ENCODE measurements at regions not wholly inside any gene's neighbourhood (a gene's known extent, or its start where the extent isn't known, plus 50 kb on each side); places are given as distances from the start of the nearest gene placed in this dataset.
"Not testable (repeated sequence)": the region's sequence is repeated elsewhere in the genome, so short reads cannot be mapped to it uniquely, and the experiment has no call there.

DNA sequence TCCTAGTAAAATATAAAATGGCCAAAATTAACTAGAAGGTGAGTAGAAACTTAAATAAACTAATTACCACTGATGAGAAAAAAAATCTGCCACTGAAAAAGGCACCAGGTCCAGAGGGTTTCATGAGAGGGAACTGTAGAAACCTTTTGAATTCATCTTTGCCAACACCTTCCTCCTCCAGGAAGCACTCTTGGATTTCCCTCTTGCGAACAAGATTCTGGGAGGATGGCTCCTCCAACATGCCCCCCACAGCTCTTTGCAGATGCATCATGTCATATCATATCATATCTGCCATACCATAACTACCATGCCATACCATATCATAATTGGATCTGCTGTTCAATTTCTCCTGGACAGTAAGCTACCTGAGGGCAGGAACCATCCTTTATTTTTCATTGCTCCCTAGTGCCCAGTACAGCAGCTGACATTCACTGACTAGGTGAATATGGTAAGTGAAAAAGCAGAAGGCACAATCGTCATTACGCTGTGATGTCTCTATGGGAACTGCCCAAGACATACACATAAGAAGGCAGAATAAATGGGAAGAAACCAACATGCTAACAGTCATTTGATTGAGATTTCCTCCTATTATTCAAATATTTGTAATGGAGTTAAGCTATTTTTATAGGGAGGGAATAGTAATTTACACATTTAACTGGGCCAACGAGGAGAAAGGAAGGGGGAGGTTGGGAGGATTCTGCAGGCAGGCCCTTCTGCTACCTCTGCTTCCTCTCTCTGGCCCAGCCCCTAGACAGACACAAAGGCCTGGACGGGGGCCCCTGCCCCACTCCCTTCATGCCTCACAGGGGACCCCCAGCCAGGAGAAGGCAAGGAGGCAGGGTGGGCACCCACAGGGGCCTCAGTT is 110.1 kb upstream of the SMURF2 start:
- no peak for DNase-seq

DNA sequence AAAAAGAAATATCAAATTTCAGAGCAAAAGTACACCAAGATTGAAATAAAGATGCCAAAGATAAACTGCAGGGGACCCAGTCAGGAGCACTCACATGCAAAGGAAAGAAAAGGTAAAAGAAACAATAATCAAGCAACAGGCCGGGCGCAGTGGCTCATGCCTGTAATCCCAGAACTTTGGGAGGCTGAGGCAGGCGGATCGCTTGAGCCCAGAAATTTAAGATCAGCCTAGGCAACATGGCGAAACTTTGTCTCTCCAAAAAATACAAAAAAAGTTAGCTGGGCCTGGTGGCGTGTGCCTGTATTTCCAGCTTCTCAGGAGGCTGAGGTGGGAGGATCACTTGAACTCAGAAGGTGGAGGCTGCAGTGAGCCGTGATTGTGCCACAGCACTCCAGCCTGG is 107.6 kb upstream of the SMURF2 start:
- no peak for DNase-seq

DNA sequence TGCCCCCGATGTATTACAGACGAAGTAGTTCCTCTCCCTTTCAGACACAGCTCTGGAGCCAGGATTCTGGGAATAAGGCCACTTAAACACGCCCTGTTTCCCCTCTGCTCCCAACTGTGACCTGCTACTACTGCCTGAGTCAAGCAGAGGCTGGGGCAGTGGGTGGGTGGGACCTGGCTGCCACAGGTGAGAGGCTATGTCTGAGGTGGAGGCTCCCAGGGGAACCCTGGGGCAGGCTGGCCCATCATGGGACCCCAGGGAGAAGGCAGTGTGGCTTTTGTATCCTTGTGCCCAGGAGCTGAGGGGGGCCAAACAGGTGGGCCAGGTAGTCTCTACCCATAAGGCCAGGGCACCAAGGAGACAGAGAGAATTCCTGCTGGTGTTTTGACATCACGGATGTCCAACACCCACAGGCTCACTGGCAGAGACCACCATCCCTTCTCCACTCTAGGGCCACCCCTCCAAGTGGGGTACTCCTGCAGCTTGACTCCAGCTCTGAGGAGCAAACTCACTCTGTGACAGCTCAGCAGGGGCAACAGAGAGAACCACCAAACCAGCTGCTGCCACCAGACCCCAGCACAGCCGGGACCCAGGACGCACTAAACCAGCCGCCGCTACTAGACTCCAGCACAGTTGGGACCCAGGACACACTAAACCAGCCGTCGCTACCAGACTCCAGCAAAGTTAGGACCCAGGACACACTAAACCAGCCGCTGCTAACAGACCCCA is 105.3 kb upstream of the SMURF2 start:
- no peak for DNase-seq

DNA sequence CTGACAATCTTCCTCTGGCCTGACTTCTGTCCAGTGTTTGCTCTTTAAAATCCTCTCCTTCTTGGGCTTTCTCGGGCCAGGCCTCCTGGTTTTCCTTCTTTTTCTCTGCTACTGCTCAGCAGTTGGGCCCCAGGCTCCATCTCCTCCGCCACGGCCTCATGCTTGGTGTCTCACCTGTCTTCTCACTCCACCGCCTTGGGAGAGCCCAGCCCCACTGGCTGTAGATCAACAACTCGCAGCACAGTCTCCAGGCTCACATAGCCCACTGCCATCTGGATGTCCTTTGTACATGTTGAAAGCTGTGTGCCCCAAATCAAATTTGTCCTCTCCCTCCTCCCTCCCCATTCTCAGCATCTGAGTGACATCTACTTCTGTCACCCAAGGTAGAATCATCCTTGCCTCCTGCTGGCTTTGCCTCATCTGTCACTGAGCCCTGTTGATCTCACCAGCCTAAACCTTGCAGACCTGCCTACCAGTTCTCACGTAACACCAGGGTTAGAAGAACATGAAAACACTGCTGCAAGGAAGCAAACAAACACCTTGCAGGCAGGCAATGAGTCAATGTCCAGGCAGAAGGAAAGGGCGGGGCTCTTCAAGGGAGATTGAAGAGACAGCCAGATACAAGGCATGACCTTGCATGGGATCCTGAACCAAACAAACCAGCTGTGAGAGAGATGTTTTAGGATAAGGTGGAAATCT is 103.2 kb upstream of the SMURF2 start:
- DNase-seq = no peak

DNA sequence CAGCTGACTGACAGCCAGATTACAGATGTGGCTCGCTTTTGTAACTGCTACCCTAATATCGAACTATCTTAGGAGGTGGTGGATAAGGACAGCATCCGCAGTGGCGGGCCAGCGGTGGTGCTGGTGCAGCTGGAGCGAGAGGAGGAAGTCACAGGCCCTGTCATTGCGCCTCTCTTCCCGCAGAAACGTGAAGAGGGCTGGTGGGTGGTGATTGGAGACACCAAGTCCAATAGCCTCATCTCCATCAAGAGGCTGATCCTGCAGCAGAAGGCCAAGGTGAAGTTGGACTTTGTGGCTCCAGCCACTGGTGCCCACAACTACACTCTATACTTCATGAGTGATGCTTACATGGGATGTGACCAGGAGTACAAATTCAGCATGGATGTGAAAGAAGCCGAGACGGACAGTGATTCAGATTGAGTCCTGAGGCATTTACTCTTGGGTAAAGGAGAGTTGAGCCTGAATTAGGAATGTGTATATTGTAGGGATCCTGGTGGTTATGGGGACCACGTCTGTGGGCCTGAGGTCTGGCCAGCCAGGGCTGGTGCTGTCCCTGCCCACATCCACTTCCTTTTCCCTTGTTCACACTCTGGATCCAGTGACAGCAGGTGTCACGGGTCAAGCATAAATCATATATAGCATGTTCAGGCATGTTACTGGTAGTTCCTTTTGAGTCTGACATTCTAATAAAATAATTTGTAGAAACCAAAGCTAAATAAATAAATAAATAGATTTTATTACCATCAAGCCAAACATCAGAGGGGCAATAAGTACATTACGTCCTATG is 89.0 kb upstream of the SMURF2 start:
- no peak for DNase-seq

DNA sequence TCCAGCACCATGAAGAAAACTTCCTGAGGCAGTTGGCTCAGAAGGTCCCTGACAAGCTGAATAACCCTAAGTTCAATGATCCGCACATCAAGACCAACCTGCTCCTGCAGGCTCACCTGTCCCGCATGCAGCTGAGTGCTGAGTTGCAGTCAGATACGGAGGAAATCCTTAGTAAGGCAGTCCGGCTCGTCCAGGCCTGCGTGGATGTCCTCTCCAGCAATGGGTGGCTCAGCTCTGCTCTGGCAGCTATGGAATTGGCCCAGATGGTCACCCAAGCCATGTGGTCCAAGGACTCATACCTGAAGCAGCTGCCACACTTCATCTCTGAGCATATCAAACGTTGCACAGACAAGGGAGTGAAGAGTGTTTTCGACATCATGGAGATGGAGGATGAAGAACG is 88.4 kb upstream of the SMURF2 start:
- no peak for DNase-seq

DNA sequence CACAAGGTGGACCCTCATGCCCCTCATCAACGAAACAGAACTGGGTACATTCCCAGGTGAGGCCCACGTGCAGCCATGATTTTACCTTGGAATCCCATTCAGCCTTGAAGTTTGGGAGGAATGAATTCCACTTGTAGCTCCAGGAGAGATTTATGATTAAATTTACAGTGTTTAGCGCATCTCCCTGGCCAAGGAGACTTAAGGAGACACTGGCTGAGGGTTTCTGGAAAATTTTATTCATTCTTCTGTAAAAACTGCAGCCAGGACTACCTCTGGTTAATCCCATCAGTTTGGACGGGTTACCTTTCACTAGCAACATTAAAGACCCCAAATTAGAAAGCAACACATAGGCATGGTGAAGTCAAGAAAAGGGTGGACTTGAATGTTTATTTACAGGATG is 87.2 kb upstream of the SMURF2 start:
- no peak for DNase-seq

DNA sequence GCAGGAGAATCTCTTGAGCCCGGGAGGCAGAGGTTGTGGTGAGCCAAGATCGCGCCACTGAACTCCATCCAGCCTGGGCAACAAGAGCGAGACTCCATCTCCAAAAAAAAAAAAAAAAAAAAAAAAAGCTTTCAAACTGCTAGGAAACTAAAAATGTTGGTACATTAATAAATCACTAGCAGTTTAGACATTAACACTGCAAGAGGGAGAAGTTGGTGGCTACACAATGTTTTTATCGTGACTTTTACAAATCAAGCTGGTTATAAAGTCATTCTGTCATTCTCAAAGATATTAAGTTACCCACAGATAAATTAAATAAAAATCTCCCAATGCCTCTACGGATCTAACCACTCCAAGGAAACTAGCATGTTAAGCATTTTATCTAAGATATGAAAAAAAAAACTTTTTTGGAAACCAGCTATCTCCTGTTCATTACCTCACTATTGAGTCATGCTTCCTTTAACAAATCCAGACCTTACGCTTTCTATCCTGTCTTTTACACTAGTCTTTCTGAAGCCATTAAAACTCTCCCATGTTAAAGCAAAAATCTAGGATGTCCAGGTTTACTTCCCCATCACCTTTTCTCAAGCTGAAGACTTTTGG is 85.9 kb upstream of the SMURF2 start:
- DNase-seq = peak; percentile 76

DNA sequence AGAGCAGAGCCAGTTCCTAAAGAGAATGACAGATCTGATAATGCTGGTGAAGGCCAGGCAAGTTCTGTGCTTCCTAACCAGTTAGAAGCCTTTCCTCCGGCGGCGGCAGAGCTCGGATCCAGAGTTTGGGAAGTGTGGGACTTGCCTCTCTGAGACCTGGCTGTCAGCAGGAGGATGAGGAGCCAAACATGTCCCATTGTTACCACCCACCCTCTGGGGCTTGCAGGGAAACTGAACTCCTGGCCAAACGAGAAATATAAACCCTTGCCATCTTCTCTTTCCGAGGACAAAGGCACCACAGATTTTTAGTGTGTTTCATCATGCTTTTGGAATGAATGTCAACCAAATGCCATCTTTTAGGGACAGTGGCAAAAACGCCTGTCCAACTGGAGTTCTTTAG is 80.2 kb upstream of the SMURF2 start:
- DNase-seq = no peak

DNA sequence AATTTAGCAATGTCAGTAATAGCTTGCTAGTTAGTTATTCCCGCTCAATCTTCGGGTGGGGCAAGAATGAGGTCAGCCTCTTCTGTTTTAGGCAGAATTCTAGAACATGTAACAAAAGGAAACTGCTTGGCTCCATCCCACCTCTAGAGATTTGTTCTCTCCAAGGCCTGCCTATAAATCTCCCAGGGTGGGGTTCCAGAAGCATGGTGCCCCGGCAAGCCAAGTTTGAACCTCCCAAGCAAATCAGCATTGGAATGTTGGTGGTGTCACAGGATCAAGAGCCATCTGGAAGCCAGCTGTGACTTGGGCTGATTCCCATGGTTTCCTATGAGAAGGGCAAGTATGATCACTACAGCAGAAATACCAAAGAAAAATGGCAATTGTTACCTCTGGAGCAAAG is 79.8 kb upstream of the SMURF2 start:
- not testable (repeated sequence) for DNase-seq

DNA sequence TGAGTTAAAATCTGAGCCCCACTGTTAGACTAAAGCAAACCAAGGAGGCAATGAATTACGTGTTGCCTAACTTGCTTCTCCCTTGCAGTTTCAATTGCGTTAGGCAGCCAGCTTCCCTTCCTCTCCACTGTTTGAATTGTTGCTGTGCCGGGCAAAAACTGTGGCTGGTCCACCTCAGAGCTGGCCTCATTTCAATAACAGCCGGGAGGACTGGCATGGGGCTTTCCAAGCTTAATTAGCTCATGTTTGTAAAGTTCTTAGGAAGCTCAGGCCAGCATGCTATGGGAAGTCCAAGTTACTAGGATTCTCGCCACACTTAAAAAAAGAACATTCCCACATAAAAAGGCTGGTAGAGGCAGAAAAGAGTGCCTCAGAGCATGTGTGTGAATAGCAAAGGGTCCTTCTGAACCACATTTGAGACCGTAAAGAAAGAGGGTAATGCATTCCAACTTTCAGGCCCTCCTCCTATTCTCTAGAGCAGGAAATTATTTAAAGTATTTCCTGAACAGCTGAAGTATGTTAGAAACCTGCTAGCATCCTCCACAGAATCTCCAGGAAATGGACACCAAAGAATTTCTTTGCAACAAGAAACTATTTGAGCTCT is 79.0 kb upstream of the SMURF2 start:
- peak; percentile 70 for DNase-seq

DNA sequence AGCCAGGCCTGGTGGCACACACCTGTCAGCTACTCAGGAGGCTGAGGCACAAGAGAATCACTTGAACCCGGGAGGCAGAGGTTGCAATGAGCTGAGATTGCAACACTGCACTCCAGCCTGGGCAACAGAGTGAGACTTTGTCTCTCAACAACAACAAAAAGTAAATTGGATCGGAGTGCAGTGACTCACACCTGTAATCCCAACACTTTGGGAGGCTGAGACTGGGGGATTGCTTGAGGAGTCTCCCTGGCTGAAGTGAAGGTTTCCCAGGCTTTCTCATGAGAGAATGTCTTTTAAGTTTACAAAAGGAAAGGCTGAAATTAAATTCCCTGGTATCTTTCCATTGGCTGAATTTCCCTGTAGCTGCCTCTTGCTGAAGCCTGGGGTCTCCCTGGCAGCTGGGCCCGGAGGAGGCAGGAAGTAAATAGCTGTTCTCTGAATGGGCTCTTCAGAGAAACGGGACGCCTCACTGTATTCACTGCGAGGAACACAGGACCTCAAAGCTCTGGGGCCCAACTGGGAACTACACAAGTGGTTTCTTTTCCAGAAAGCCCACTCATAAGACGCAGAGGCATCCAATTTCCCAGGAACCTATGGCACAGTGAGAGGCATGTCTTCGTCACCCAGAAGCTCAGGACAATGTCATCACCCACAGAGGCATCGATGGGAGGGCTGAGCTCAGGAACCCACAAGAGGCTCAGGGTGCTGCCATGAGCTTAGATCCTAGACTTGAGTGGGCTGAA is 77.4 kb upstream of the SMURF2 start:
- DNase-seq = peak; percentile 45

DNA sequence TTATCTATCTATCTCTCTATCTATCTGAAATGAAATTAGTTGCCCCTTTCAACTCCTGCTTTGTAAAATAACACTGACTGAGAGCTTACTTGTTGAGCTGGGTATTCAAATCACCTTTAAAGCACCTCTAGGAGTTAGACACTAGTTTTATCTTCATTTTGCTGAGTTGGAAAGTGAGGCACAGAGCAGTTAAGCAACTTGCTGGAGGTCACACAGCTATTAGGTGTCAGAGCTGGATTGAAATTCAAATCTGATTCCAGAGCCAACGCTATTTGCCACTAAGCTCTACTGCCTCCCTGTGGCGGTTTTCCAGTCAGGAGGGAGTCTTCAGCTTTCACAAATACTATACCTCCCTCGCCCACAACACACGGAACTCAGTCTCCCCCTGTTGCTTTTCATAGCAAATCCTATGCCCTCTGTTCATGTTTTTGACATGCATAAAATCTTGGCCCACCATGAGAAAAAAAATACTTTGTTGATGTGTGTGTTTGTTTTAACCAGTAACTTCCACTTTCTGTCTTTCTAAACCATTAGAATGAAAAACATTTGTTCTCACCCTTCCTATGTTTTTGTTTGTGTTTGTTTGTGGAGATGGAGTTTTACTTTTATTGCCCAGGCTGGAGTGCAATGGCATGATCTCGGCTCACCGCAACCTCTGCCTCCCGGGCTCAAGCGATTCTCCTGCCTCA is 74.8 kb upstream of the SMURF2 start:
- no peak for DNase-seq

DNA sequence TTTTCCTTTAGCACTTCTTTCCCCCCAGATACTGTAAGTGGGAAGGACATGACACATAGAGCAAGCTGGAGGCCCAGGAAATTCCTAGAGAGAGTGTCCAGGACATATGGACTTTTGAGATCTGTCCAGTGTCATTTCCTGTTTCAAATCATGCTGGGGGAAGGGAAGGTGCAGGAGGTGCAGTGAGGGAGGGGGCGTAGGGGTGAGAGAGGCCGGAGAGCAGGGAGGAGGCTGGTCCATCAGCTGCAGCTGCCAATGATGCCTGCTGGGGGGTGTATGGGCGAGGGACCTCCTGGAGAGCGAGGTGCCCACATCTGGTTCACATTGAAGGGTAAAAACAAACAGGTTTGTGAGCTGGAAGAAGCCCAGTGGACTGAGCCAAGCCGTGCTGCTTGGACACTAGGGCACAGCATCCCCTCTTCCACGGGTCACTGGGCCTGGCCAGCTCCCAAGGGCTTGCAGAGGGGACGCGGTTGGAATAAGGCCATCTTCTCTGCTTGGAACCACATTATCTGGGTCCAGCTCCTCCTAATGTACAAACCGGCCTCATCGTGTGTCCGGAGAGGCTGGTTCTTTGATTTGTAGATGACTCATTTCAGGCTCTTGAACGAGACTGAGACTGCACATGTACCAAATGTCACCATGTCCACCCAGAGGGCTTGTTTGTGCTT is 70.4 kb upstream of the SMURF2 start:
- peak; percentile 57 for DNase-seq

DNA sequence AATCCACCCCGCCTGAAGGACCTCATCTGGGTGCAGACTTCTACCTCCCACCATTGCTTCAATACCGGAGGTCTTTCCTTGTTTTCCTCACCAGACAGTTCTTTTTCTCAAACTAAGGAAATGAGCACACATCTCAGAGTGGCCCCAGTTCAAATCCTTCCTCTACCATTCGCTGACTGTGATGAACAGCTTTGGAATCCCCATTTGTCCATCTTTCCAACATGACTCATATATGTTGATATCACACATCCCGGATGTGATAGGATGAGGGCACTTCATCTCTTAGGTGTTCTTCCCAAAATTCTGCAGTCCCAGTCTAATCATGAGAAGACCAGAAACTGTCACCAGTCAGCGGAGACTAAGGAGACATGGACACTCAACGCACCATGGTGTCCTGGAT is 67.9 kb upstream of the SMURF2 start:
- DNase-seq = peak; percentile 79

DNA sequence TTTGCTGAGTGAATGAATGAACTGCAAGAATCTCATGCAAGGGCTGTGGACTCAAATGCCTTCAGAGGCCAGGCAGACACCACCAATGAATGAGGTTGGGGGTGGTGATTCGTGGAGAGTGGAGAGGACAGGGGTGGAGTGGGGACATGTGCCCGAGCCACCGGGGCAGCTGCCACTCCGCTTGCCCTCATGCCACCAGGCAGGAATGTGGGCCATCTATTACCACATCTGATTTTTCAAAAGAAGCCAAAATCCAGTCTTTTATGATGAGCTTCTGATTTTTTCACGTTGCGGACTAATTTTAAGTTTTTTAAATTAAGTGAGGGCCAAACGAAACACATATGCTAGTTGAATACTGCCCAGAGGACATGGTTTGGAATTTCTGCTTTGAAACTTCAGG is 67.1 kb upstream of the SMURF2 start:
- DNase-seq = no peak

DNA sequence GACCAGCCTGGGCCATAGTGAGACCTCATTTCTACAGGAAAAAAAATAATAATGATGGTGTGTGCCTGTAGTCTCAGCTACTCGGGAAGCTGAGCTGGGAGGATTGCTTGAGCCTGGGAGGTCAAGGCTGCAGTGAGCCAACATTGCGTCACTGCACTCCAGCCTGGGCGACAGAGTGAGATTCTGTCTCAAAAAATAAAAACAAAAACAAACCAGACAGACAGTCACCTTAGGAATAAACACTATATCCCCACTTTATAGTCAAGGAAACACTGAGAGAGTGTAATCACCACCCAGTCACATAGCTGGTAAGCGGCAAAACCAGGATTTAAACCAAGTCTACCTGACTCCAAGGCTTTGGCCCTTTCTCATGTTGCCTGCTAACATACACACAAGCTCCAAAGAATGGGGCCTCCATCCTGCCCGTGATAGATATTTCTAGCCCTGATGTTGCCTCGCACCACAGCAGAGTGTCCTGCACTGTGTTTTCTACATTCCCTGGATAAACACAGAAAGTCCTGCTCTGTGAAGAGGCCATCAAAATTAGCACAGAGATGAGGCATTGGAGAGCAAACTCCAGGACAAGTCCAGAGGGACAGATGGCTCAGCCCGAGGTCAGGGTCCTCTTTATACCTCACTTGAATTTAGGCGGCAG is 66.1 kb upstream of the SMURF2 start:
- no peak for DNase-seq

DNA sequence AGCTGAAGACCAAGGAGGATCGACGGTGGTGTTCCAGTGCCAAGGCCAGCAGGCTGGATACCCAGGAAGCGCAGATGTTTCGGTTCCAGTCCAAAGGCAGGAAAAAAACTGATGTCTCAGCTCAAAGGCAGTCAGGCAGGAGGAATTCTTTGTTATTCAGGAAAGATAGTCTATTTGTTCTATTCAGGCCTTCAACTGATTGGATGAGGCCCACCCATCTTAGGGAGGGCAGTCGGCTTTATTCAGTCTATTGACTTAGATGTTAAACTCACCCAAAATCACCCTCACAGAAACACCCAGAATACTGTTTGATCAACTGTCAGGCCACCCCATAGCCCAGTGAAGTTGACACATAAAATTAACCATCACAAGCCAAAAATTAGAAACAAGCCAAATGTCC is 63.9 kb upstream of the SMURF2 start:
- DNase-seq = not testable (repeated sequence)

DNA sequence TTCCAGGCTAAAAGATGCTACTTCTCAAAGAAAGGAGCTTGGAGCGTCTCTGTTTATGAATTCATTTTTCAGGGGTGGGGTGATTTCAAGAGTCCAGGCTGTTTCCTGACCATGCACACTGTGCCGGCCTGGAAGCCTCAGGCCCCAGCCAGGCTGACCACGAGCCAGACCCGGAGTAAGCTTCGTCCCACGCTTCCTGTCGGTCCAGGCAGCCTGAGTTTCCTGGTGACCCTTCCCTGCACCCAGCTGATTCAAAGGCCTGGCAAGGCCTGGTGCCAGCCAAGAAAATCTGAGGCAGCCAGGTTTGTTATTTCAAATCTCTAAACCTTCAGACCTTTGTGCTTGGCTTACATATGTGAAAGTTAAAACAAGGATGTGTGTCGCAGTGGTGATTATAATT is 62.1 kb upstream of the SMURF2 start:
- peak; percentile 88 for DNase-seq

DNA sequence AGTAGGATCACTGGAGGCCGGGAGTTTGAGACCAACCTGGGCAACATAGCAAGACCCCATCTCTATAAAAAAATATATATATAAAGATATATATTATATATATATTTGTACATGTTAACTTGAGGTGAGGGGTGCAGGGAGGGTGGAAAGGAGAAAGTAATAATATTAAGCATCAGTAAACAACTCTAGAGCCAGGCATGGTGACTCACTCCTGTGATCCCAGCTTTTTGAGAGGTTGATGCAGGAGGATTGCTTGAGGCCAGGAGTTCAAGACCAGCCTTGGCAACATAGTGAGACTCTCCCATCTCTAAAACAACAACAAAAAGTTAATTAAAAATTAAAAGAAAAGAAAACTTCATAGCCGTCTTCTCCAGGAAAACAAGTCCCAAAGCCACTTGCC is 61.7 kb upstream of the SMURF2 start:
- no peak for DNase-seq

Measured in NCI-H226 (cell line).